Kidney (tissue), 13 donors: ENCODE measurements at regions not wholly inside any gene's neighbourhood (a gene's known extent, or its start where the extent isn't known, plus 50 kb on each side); places are given as distances from the start of the nearest gene placed in this dataset.
"Not testable (repeated sequence)": the region's sequence is repeated elsewhere in the genome, so short reads cannot be mapped to it uniquely, and the experiment has no call there.

Source experiments
- DNase-seq, 5 donors: peaks; one replicate each; pipeline ENCODE4 v3.0.0-alpha.2; 2013 to 2020
- FAIRE-seq: peaks from 2 replicates; lab custom pipeline; 2012; peaks lifted over from hg19 to GRCh38; lab: Jason Lieb, UNC
- H3K27ac ChIP-seq, 2 donors: one replicate each; pipeline ENCODE4 v1.7.0; 2013; ENCODE audit warnings: low read depth in 2 of 2, low read length in 2 of 2, inconsistent platforms in 1 of 2
- H3K27me3 ChIP-seq: one replicate; pipeline ENCODE4 v1.7.1; 2013; ENCODE audit warnings: low read length, inconsistent platforms; ENCODE audit not compliant: control insufficient read depth, insufficient read depth
- H3K36me3 ChIP-seq, 3 donors: one replicate each; pipeline versions ENCODE4 v1.7.0 to v1.7.1; 2013; ENCODE audit warnings: low read length in 3 of 3, control low read depth in 1 of 3, inconsistent platforms in 1 of 3; ENCODE audit not compliant: insufficient read depth in 3 of 3, control insufficient read depth in 2 of 3
- H3K4me1 ChIP-seq, 3 donors: one replicate each; pipeline versions ENCODE4 v1.7.0 to v1.7.1; 2013; ENCODE audit warnings: low read length in 3 of 3, inconsistent platforms in 1 of 3, low read depth in 1 of 3; ENCODE audit not compliant: control insufficient read depth in 2 of 3, insufficient read depth in 2 of 3
- H3K4me3 ChIP-seq, 3 donors: one replicate each; pipeline versions ENCODE4 v1.7.0 to v1.8.1; 2013; ENCODE audit warnings: low read length in 3 of 3, control low read depth in 1 of 3, inconsistent platforms in 1 of 3
- H3K9ac ChIP-seq, 3 donors: one replicate each; pipeline versions ENCODE4 v1.7.0 to v1.7.1; 2013; ENCODE audit warnings: low read length in 3 of 3, control low read depth in 1 of 3, inconsistent platforms in 1 of 3
- H3K9me3 ChIP-seq, 3 donors: one replicate each; pipeline versions ENCODE4 v1.7.0 to v1.7.1; 2013; ENCODE audit warnings: low read length in 3 of 3, control low read depth in 1 of 3, inconsistent platforms in 1 of 3; ENCODE audit not compliant: control insufficient read depth in 2 of 3, insufficient read depth in 1 of 3
- intact Hi-C: fragments of 100-400 bp; cut with DNase I; formaldehyde crosslinking; loops from one replicate; pipeline ENCODE4 v1.11.1; 2022
- TF ChIP-seq, protein P1 (sequence below): IDR thresholded peaks from 3 replicates; pipeline ENCODE4 v1.5.1; 2012; ENCODE audit warnings: mild to moderate bottlenecking, moderate library complexity, borderline replicate concordance; ENCODE audit not compliant: insufficient read depth; ENCODE audit errors: extremely low read depth
- donor health status: control.
- donor health status: control.
- donor health status: control.
- donor health status: control.
- donor health status: control.
- donor health status: DM: yes; HTN: yes; CAD: no.
- donor health status: Normal renal cell carcinoma (clear cell type).

DNA sequence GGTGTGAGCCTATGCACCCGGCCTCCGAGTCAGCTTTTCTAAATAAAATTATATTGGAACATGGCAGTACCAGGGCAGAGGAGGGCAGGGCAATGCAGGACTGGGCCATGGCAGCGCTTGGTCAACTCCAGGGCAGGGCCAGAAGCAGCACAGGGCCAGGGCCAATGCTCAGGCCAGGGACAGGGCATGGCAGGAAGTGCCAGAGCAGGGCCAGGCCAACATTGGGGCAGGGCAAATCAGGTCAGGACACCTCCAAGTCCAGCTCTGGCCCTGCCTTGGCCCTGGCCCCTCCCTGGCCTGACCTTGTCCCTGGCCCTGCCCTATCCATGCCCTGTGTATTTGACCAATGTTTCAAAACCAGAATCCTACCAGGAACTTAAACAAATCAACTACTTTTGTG is 156.1 kb downstream of the LIPI start:
- Histone ChIP-seq H3K9me3 (peaks cover 0 to 1% (median 0%) of the 10 kb centered on the region in 3 donors), H3K36me3 (no peaks in the 10 kb centered on the region), H3K4me3 (no peak overlapping the region), H3K27me3 (no peaks in the 10 kb centered on the region), H3K9ac (no peak overlapping the region), H3K27ac (no peak overlapping the region), H3K4me1 (no peaks in the 10 kb centered on the region)
- FAIRE-seq (no peak), DNase-seq (no peak)
- intact Hi-C loops, result no loop called here
- TF ChIP-seq, protein P1, sequence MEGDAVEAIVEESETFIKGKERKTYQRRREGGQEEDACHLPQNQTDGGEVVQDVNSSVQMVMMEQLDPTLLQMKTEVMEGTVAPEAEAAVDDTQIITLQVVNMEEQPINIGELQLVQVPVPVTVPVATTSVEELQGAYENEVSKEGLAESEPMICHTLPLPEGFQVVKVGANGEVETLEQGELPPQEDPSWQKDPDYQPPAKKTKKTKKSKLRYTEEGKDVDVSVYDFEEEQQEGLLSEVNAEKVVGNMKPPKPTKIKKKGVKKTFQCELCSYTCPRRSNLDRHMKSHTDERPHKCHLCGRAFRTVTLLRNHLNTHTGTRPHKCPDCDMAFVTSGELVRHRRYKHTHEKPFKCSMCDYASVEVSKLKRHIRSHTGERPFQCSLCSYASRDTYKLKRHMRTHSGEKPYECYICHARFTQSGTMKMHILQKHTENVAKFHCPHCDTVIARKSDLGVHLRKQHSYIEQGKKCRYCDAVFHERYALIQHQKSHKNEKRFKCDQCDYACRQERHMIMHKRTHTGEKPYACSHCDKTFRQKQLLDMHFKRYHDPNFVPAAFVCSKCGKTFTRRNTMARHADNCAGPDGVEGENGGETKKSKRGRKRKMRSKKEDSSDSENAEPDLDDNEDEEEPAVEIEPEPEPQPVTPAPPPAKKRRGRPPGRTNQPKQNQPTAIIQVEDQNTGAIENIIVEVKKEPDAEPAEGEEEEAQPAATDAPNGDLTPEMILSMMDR, result no peak

DNA sequence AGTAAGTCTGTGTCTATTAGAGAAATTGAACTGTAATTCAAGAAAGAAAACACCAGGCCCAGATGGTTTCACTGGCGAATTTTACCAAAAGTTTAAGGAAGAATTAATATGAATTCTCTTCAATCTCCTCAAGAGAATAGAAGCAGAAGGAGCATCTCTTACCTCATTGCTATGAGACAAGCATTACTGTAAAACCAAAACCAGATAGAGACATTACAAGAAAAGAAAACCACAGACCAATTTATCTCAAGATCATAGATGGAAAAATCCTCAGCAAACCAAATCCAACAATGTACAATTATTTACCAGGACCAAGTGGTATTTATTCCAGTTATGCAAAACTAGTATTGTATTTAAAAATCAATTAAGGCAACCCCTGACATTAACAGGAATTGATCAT is 160.6 kb downstream of the LIPI start:
- no peak overlapping the region for H3K27ac ChIP-seq
- TF ChIP-seq, protein P1, result no peak

DNA sequence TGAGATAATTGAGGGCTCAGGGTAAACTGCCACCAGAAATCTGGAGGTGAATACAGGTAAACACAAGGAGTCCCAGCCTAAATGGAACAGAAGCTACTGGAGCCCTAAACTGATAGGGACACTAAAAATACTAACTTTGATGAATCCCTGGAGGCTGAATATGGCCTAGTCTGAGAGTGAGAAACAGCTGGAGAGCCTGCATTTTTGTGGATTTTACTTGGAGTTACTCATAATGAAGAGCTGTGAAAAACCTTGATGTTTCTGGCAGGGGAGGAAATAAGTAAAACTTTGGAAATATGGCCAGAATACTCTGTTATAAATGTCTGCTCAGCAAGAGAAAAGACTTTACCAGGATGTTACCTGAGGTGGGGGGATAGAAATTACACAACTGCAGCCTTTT is 164.4 kb downstream of the LIPI start:
- Histone ChIP-seq H3K4me3 (no peak overlapping the region), H3K9me3 (no peaks in the 10 kb centered on the region), H3K4me1 (no peaks in the 10 kb centered on the region), H3K9ac (no peak overlapping the region), H3K27me3 (no peaks in the 10 kb centered on the region), H3K36me3 (no peaks in the 10 kb centered on the region), H3K27ac (no peak overlapping the region)
- DNase-seq (no peak), FAIRE-seq (no peak)
- TF ChIP-seq, protein P1, result no peak
- intact Hi-C loops, result no loop called here

More for the DNA sequence above, 160.6 kb downstream of the LIPI start:
- H3K9me3 ChIP-seq, result peaks cover 0 to 1% (median 0%) of the 10 kb centered on the region in 3 donors
- FAIRE-seq, result no peak
- no peak for DNase-seq
- H3K36me3 ChIP-seq, result no peaks in the 10 kb centered on the region
- no peaks in the 10 kb centered on the region for H3K4me1 ChIP-seq
- H3K9ac ChIP-seq, result no peak overlapping the region
- H3K27me3 ChIP-seq, result no peaks in the 10 kb centered on the region
- no peak overlapping the region for H3K4me3 ChIP-seq
- intact Hi-C loops, result no loop called here

DNA sequence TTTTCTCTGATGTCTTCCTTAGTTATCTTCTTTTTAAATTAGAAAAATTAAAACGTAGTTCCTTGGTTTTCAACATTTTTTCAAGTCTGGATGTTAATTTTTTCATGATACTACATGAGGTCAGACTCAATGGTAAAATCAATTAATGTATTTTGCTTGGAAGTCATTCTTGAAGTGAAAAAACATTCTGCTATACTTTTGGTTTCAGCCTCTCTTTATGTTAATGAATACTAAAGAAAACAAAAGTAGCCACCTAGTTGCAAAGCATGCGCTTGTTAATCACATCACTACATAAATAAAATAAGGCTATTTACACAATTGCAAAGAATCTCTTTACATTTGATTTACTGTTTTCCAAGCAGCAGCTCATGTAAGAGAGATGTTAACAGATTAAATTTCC is 170.4 kb downstream of the LIPI start:
- no peak overlapping the region for H3K27ac ChIP-seq
- intact Hi-C loops, result no loop called here
- no peaks in the 10 kb centered on the region for H3K27me3 ChIP-seq
- no peaks in the 10 kb centered on the region for H3K36me3 ChIP-seq
- TF ChIP-seq, protein P1, result no peak
- FAIRE-seq (no peak), DNase-seq (no peak)
- no peaks in the 10 kb centered on the region for H3K4me1 ChIP-seq
- no peak overlapping the region for H3K9ac ChIP-seq
- no peaks in the 10 kb centered on the region for H3K9me3 ChIP-seq
- H3K4me3 ChIP-seq, result no peak overlapping the region

DNA sequence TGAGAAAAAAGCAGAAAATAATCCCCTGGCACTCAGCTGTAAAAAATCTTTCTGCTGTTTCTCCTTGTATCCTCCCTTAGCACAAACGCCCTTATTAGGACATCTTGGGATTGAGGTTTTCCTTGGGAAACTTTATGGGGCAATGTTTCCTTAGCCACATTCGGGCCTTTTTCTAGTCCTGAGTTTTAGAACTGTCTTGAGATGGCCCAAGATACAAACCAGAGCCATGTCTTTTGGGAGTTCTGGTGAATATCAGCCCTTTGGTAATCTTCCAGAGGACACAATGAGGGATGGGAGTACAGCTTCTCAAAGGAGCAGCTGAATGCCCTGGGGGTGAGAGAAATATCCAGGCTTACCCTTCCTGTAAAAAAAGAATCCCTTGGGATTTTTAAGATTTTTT is 182.1 kb downstream of the LIPI start:
- H3K9ac ChIP-seq, H3K36me3 ChIP-seq, FAIRE-seq, H3K27ac ChIP-seq, intact Hi-C loops, H3K9me3 ChIP-seq, H3K4me3 ChIP-seq, H3K27me3 ChIP-seq, H3K4me1 ChIP-seq: not testable (repeated sequence)
- peak in 1 of 5 donors; percentile 1 for DNase-seq
